ENCODE measurements at regions not wholly inside any gene's neighbourhood (a gene's known extent, or its start where the extent isn't known, plus 50 kb on each side); places are given as distances from the start of the nearest gene placed in this dataset.

DNA sequence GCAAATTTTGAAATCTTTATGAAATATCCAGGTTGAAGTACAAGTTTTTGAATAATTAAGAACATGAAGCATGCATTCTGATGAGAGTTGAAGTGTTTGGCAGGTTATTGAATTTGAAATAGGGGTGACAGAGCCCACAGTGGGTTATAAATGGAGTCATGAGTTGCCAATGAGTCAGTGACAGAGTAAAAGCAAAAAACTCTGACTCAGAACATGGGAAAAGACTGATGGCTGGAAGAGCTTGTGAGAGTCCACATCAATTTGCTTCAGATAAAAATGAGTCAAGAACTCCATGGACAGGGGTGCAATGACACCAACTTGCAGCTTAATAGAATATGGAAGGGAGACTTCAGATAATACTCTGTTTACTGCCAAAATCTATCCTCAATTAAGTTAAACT lies 105.3 kb downstream of the SLC6A15 start:
- TF ChIP-seq, protein P1, sequence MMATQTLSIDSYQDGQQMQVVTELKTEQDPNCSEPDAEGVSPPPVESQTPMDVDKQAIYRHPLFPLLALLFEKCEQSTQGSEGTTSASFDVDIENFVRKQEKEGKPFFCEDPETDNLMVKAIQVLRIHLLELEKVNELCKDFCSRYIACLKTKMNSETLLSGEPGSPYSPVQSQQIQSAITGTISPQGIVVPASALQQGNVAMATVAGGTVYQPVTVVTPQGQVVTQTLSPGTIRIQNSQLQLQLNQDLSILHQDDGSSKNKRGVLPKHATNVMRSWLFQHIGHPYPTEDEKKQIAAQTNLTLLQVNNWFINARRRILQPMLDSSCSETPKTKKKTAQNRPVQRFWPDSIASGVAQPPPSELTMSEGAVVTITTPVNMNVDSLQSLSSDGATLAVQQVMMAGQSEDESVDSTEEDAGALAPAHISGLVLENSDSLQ (IDR thresholded peaks at IDR 0.05), result no peak
- no peak for TF ChIP-seq FOXA1 (IDR thresholded peaks at IDR 0.05)
- TF ChIP-seq HDGF (IDR thresholded peaks at IDR 0.05; ENCODE audit: borderline replicate concordance), result no peak
- TF ChIP-seq SUZ12 (IDR thresholded peaks at IDR 0.05), result no peak
- no peak for TF ChIP-seq ZNF384 (IDR thresholded peaks at IDR 0.05)
- no peak for TF ChIP-seq NFRKB (IDR thresholded peaks at IDR 0.05)
- TF ChIP-seq CTBP1 (IDR thresholded peaks at IDR 0.05; ENCODE audit: borderline replicate concordance), result no peak
- no peak for TF ChIP-seq FOXK2 (IDR thresholded peaks at IDR 0.05)
- TF ChIP-seq ARNT (IDR thresholded peaks at IDR 0.05), result no peak
- TF ChIP-seq FOXM1 (IDR thresholded peaks at IDR 0.05; ENCODE audit: borderline replicate concordance), result no peak
- TF ChIP-seq TARDBP (IDR thresholded peaks at IDR 0.05), result no peak
- no peak for TF ChIP-seq ELF4 (IDR thresholded peaks at IDR 0.05)
- TF ChIP-seq LEF1 (IDR thresholded peaks at IDR 0.05; ENCODE audit: borderline replicate concordance), result no peak
- no peak for TF ChIP-seq BHLHE40 (IDR thresholded peaks at IDR 0.05; ENCODE audit: borderline replicate concordance)
- no peak for TF ChIP-seq L3MBTL2 (conservative IDR thresholded peaks at IDR 0.05)
- no peak for TF ChIP-seq SP1 (IDR thresholded peaks at IDR 0.05)
- ChIA-PET CTCF (no interaction called here), POLR2A (no interaction called here)
- DNase-seq (ENCODE audit: extremely low spot score), result no peak

DNA sequence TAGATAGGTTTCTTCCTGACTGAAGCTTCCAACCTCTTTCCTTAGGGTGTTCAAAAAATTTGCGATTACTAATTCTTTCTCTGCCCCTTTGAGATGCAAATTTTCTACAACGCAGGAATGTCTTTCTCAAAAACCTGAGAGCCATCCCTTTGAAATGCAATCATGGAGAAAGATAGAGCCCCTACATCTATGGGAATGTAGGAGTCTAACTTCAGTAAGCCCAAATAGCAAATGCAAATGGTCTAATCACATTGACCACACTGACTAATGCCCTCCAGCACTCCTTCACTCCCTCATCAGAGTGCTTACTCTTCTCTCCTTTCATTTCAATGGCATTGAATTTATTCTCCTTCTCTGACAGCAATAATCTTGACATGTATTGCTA lies 107.1 kb downstream of the SLC6A15 start:
- no peak for DNase-seq (ENCODE audit: extremely low spot score)
- ChIA-PET POLR2A (no interaction called here), CTCF (no interaction called here)
- TF ChIP-seq L3MBTL2 (conservative IDR thresholded peaks at IDR 0.05) (no peak), ZNF384 (IDR thresholded peaks at IDR 0.05) (no peak), CTBP1 (IDR thresholded peaks at IDR 0.05; ENCODE audit: borderline replicate concordance) (no peak), ELF4 (IDR thresholded peaks at IDR 0.05) (no peak), ARNT (IDR thresholded peaks at IDR 0.05) (no peak), FOXM1 (IDR thresholded peaks at IDR 0.05; ENCODE audit: borderline replicate concordance) (no peak), SUZ12 (IDR thresholded peaks at IDR 0.05) (no peak), FOXK2 (IDR thresholded peaks at IDR 0.05) (no peak), LEF1 (IDR thresholded peaks at IDR 0.05; ENCODE audit: borderline replicate concordance) (no peak), SP1 (IDR thresholded peaks at IDR 0.05) (no peak), FOXA1 (IDR thresholded peaks at IDR 0.05) (no peak), TARDBP (IDR thresholded peaks at IDR 0.05) (no peak), HDGF (IDR thresholded peaks at IDR 0.05; ENCODE audit: borderline replicate concordance) (no peak), NFRKB (IDR thresholded peaks at IDR 0.05) (no peak), BHLHE40 (IDR thresholded peaks at IDR 0.05; ENCODE audit: borderline replicate concordance) (no peak)
- TF ChIP-seq, protein P1 (IDR thresholded peaks at IDR 0.05), result no peak

DNA sequence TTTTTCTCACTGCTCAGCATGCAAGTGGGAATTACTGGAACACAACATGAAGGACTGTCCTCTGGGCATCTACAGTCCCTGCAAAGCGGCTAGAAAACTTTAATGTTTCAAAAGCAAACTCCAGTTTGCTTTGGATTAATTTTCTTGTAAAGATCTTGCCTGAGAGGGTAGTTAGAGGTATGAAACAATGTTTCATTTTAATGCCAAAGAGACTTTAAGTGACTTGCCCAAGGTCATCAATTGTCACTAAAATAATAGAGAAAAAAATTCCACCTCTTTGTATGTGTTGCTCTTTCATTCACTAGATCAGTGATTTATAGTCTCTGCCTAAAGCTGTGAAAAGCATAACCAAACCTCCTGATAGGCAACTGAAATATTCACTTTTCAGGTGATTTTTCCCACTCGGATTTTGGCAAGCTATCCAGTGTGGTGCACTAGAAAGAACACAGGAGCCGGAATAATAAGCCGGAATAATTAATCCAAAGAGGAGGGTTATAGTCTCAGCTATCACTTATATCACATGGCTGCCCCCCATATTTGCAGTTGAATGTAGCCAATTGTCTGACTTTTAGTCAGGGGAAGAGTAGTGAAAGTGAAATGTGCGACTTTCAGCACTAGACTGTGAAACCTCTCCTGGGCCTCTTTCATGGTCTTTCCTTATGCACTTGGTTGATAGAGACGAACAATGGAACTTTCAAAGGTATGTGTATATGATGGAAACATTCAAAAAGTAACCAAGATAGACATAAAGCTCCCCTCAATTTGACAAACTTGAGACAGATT lies 107.7 kb downstream of the SLC6A15 start:
- ChIA-PET POLR2A (no interaction called here), CTCF (no interaction called here)
- DNase-seq (ENCODE audit: extremely low spot score), result no peak
- TF ChIP-seq LEF1 (IDR thresholded peaks at IDR 0.05; ENCODE audit: borderline replicate concordance) (no peak), FOXK2 (IDR thresholded peaks at IDR 0.05) (no peak), FOXM1 (IDR thresholded peaks at IDR 0.05; ENCODE audit: borderline replicate concordance) (no peak), ARNT (IDR thresholded peaks at IDR 0.05) (no peak), ELF4 (IDR thresholded peaks at IDR 0.05) (no peak), SP1 (IDR thresholded peaks at IDR 0.05) (no peak), FOXA1 (IDR thresholded peaks at IDR 0.05) (no peak), L3MBTL2 (conservative IDR thresholded peaks at IDR 0.05) (no peak), NFRKB (IDR thresholded peaks at IDR 0.05) (no peak), HDGF (IDR thresholded peaks at IDR 0.05; ENCODE audit: borderline replicate concordance) (no peak)

DNA sequence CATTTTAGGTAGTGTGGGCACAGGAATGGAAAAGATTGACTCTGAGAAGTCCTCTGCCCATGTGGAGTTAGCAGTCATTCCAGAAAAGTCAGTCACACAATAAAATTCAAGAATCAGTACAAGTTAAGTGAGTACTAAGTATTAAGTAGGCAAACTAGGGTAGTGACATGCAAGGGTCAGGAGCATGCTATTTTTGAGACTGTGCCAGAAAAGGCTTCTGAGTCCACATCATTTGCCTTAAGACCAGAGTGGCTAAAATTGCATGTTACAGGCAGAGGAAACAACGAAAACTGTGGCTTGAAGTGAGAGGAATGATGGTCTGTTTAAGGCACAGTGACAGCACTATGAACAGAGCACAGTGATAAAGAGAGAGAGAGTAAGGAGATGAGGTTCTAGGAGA lies 108.9 kb downstream of the SLC6A15 start:
- no peak for DNase-seq (ENCODE audit: extremely low spot score)
- TF ChIP-seq NFRKB (IDR thresholded peaks at IDR 0.05) (no peak), ELF4 (IDR thresholded peaks at IDR 0.05) (no peak), HDGF (IDR thresholded peaks at IDR 0.05; ENCODE audit: borderline replicate concordance) (no peak), ARNT (IDR thresholded peaks at IDR 0.05) (no peak), FOXK2 (IDR thresholded peaks at IDR 0.05) (no peak), LEF1 (IDR thresholded peaks at IDR 0.05; ENCODE audit: borderline replicate concordance) (no peak), CTBP1 (IDR thresholded peaks at IDR 0.05; ENCODE audit: borderline replicate concordance) (no peak), ZNF384 (IDR thresholded peaks at IDR 0.05) (no peak), TARDBP (IDR thresholded peaks at IDR 0.05) (no peak), FOXM1 (IDR thresholded peaks at IDR 0.05; ENCODE audit: borderline replicate concordance) (no peak), SUZ12 (IDR thresholded peaks at IDR 0.05) (no peak), FOXA1 (IDR thresholded peaks at IDR 0.05) (no peak), SP1 (IDR thresholded peaks at IDR 0.05) (no peak), L3MBTL2 (conservative IDR thresholded peaks at IDR 0.05) (no peak), BHLHE40 (IDR thresholded peaks at IDR 0.05; ENCODE audit: borderline replicate concordance) (no peak)
- TF ChIP-seq, protein P1 (IDR thresholded peaks at IDR 0.05), result no peak
- POLR2A ChIA-PET, result no interaction called here
- CTCF ChIA-PET, result no interaction called here

DNA sequence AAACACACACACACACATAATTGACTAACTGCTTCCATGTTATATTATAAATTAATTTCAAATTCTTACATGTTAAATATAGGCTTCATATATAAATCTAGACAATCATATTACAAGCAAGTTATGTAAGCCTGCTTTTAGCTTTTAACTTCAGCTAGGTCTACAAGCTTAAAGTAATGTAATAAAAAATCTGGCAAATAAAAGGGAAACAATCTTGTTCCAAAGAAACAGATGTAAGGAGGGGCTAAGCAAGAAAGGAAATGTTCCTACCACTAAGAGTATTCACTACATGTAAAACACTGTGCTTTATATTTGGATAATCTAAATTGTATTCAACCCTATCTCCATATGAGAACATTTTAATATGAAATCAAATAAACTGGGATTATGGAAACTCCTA lies 110.4 kb downstream of the SLC6A15 start:
- CTCF ChIA-PET, result no interaction called here
- POLR2A ChIA-PET, result no interaction called here
- DNase-seq (ENCODE audit: extremely low spot score), result no peak
- TF ChIP-seq SUZ12 (IDR thresholded peaks at IDR 0.05), result no peak
